Gastrocnemius medialis (tissue), 4 donors: ENCODE measurements at regions not wholly inside any gene's neighbourhood (a gene's known extent, or its start where the extent isn't known, plus 50 kb on each side); places are given as distances from the start of the nearest gene placed in this dataset.

ENCODE experiments used
- ATAC-seq, 2 donors: fragments of 150-250 bp; one replicate each; pipeline ENCODE4 v1.9.1; 2016
- DNase-seq, 2 donors: peaks; one replicate each; pipeline ENCODE4 v3.0.0-alpha.2; 2019
- H3K27ac ChIP-seq, 4 donors: fragments of 200-600 bp; sonication (generic); 1 replicate in 1 of 4; 2 replicates in 3 of 4; pipeline ENCODE4 v1.5.1; 2016 to 2018; ENCODE audit warnings: mild to moderate bottlenecking in 2 of 4, moderate library complexity in 1 of 4
- H3K27me3 ChIP-seq, 3 donors: fragments of 200-600 bp; sonication (generic) in 2 of 3; 1 replicate in 1 of 3; 2 replicates in 2 of 3; pipeline versions ENCODE4 v1.5.1 to v1.6.0; 2016 to 2019; ENCODE audit warnings: mild to moderate bottlenecking in 1 of 3, moderate library complexity in 1 of 3
- H3K36me3 ChIP-seq, 2 donors: fragments of 200-600 bp; sonication (generic) in 1 of 2; one replicate each; pipeline ENCODE4 v1.5.1; 2017 to 2018
- H3K4me1 ChIP-seq, 2 donors: fragments of 200-600 bp; sonication (generic) in 1 of 2; one replicate each; pipeline ENCODE4 v1.5.1; 2016 to 2017; ENCODE audit warnings: mild to moderate bottlenecking in 2 of 2
- H3K4me3 ChIP-seq, 4 donors: fragments of 200-600 bp; sonication (generic) in 3 of 4; 1 replicate in 1 of 4; 2 replicates in 3 of 4; pipeline ENCODE4 v1.5.1; 2016 to 2019; ENCODE audit warnings: mild to moderate bottlenecking in 2 of 4
- H3K9me3 ChIP-seq, 3 donors: fragments of 200-600 bp; sonication (generic) in 2 of 3; 1 replicate in 1 of 3; 2 replicates in 2 of 3; pipeline ENCODE4 v1.5.1; 2016 to 2019
- POLR2A ChIP-seq, 2 donors: fragments of 450-650 bp; IDR thresholded peaks; one replicate each; pipeline ENCODE4 v1.6.1; 2017; ENCODE audit warnings: antibody characterized with exemption in 2 of 2, mild to moderate bottlenecking in 2 of 2, moderate library complexity in 2 of 2
- in situ Hi-C, 4 donors: fragments of 200-750 bp; cut with MboI; loops; one replicate each; pipeline versions ENCODE4 v1.15.0 to v1.8.0; 2017; ENCODE audit warnings: low sequenced_read_pairs in 4 of 4
- intact Hi-C: fragments of 100-400 bp; cut with DNase I; formaldehyde crosslinking; loops from one replicate; pipeline ENCODE4 v1.15.1; 2023; ENCODE audit warnings: low total_unique reads
- TF ChIP-seq, protein P1 (sequence below), 5 experiments: fragments of 450-650 bp in 3 of 5; fragments of 200-600 bp in 2 of 5; sonication (generic) in 2 of 5; IDR thresholded peaks in 4 of 5; conservative IDR thresholded peaks in 1 of 5; 1 replicate in 4 of 5; 2 replicates in 1 of 5; pipeline ENCODE4 v1.5.1; 2016 to 2019; ENCODE audit warnings: antibody characterized with exemption in 5 of 5, mild to moderate bottlenecking in 3 of 5, moderate library complexity in 3 of 5

DNA sequence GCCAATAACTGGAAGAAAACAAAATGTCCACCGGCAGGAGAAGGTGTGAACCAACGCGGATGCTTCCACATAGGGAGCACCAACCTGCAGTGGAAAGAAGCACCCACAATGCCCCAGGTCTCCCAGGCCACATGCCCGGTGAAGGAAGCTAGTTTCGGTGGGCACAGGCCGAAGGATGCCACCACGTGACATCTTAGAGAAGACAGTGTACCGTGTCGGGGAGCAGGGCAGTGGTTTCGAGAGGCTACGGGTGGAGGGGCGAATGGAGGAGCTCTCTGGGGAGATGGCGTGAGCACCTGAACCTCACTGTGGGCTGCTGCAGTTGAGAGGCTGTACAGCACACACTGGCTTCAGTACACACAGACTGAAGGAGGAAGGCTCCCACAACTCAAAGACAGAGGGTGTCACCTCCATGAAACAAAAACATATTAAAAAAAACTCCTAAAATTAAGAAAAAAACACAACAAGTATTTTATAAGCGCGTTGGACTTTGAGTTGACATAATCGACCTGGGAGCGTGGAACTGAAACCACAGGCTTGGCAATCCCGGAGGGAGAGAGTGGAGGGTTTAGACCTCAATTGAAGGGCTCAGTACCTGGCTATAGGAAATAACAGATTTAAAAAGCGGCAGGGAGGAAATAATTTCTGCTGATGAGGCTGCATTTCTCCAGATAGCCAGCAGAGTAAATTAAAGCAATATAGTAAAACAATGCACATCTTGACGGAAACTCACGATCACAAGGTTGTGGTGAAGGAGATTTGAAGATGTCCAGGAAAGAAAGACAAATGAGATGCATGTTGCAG, 160.1 kb downstream of the RTP5 start:
- no peak for ATAC-seq
- in situ Hi-C loops (no loop called here), intact Hi-C loops (no loop called here)
- Histone ChIP-seq H3K9me3 (no peaks in the 10 kb centered on the region), H3K27ac (no peak overlapping the region), H3K36me3 (no peaks in the 10 kb centered on the region), H3K4me3 (no peak overlapping the region), H3K27me3 (peaks cover 11 to 23% (median 11%) of the 10 kb centered on the region in 3 donors), H3K4me1 (no peaks in the 10 kb centered on the region)
- DNase-seq = no peak
- TF ChIP-seq, protein P1, sequence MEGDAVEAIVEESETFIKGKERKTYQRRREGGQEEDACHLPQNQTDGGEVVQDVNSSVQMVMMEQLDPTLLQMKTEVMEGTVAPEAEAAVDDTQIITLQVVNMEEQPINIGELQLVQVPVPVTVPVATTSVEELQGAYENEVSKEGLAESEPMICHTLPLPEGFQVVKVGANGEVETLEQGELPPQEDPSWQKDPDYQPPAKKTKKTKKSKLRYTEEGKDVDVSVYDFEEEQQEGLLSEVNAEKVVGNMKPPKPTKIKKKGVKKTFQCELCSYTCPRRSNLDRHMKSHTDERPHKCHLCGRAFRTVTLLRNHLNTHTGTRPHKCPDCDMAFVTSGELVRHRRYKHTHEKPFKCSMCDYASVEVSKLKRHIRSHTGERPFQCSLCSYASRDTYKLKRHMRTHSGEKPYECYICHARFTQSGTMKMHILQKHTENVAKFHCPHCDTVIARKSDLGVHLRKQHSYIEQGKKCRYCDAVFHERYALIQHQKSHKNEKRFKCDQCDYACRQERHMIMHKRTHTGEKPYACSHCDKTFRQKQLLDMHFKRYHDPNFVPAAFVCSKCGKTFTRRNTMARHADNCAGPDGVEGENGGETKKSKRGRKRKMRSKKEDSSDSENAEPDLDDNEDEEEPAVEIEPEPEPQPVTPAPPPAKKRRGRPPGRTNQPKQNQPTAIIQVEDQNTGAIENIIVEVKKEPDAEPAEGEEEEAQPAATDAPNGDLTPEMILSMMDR (IDR thresholded peaks at IDR 0.05 in 4 of 5, conservative IDR thresholded peaks at IDR 0.05 in 1 of 5) = no peak
- no peak for TF ChIP-seq POLR2A (IDR thresholded peaks at IDR 0.05)

DNA sequence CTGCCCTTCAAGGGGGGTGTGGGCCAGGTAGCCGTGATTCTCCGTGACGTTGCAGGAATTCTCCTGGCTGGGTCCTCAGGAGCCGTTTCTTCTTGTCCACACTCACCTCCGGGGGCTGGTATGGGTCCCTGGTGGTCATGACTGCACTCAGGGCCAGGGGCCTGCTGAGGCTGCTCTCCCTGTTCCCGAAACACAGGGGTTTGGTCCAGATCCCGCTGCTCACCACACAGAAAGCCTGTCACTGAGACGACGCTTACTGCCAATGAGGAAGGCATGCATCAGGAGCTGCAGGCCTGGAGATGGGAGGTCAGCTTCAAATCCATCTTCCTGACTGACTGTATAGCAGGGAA, 160.7 kb downstream of the RTP5 start:
- no peak for DNase-seq

DNA sequence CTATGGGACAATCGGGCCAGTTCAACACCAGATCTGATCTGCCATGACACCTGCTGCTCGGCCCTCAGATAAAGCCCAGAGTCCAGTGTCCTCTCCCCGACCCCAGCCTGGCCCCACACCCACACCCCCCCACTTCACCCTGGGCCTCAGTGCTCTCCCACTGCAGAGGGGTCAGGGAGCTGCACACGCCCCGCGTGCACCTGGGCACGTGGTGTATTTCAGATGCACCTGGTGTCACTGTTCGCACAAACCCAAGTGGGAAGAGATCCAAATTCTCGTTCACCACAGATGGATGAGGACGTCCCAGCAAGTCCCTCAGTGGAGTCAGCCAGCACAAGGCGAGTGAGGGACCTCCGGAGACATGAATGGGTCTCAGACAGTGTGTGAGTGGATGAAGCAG, 161.3 kb downstream of the RTP5 start:
- DNase-seq (no peak), ATAC-seq (no peak)
- Histone ChIP-seq H3K9me3 (no peaks in the 10 kb centered on the region), H3K36me3 (no peaks in the 10 kb centered on the region), H3K27ac (no peak overlapping the region), H3K4me1 (no peaks in the 10 kb centered on the region), H3K4me3 (no peak overlapping the region), H3K27me3 (peaks cover 5 to 19% (median 6%) of the 10 kb centered on the region in 3 donors)
- TF ChIP-seq, protein P1 (IDR thresholded peaks at IDR 0.05 in 4 of 5, conservative IDR thresholded peaks at IDR 0.05 in 1 of 5) = no peak
- no peak for TF ChIP-seq POLR2A (IDR thresholded peaks at IDR 0.05)
- in situ Hi-C loops (no loop called here), intact Hi-C loops (no loop called here)

More for the DNA sequence above, 160.7 kb downstream of the RTP5 start:
- Histone ChIP-seq H3K36me3 (no peaks in the 10 kb centered on the region), H3K27me3 (peaks cover 6 to 19% (median 7%) of the 10 kb centered on the region in 3 donors), H3K4me3 (no peak overlapping the region), H3K9me3 (no peaks in the 10 kb centered on the region), H3K4me1 (no peaks in the 10 kb centered on the region), H3K27ac (no peak overlapping the region)
- in situ Hi-C loops = no loop called here
- no peak for ATAC-seq
- intact Hi-C loops = no loop called here
- TF ChIP-seq, protein P1 (IDR thresholded peaks at IDR 0.05 in 4 of 5, conservative IDR thresholded peaks at IDR 0.05 in 1 of 5) = no peak

DNA sequence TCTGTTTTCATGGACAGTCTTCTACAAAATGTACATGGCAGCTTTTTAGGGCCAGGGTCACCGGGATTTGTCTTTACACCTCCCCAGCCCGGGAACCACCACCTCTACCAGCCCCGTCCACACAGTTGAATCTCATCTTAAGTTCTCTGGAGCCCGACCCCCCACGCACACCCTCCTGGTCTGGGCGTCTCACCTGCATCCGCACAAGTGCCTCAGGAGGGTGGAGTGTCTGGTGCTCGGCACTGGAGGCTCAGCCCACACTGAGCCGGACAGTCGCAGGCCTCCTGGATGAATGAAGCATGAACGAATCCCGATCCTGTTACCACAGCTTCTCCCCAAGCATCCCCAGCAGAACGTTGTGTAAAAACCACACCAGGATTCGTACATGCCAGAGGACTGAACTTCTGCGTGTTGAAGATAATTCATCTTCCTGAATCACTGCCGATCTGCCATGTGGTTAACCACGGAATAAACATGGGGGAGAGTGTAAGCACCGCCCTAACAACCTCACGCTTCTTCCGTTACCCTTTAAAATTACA, 162.0 kb downstream of the RTP5 start:
- Histone ChIP-seq H3K27me3 (peaks cover 3 to 19% (median 5%) of the 10 kb centered on the region in 3 donors), H3K36me3 (no peaks in the 10 kb centered on the region), H3K27ac (no peak overlapping the region), H3K4me1 (no peaks in the 10 kb centered on the region), H3K9me3 (no peaks in the 10 kb centered on the region), H3K4me3 (no peak overlapping the region)
- in situ Hi-C loops (no loop called here), intact Hi-C loops (no loop called here)
- no peak for DNase-seq
- no peak for TF ChIP-seq POLR2A (IDR thresholded peaks at IDR 0.05)
- TF ChIP-seq, protein P1 (IDR thresholded peaks at IDR 0.05 in 4 of 5, conservative IDR thresholded peaks at IDR 0.05 in 1 of 5) = no peak
- ATAC-seq = no peak
